ENCODE measurements at regions not wholly inside any gene's neighbourhood (a gene's known extent, or its start where the extent isn't known, plus 50 kb on each side); places are given as distances from the start of the nearest gene placed in this dataset.

GRCh38 chr15:61410662-61411061 is 181.6 kb upstream of the RORA start:
- WGBS, 2 experiments (ENCODE audit: insufficient coverage in 1 of 2, insufficient read length in 1 of 2), result 71 to 96% methylated on average over 1 to 2 of the region's 2 CpGs
- Histone ChIP-seq H3K27ac (ENCODE audit: low read depth, low read length) (no peak overlapping the region), H3K4me3 (ENCODE audit: low read length) (no peak overlapping the region), H3K27me3 (ENCODE audit: control insufficient read depth, insufficient read depth, low read length, poor library complexity, severe bottlenecking) (no peaks in the 10 kb centered on the region), H3K4me1 (ENCODE audit: control insufficient read depth, insufficient read depth, low read length) (no peaks in the 10 kb centered on the region), H3K9me3 (ENCODE audit: control insufficient read depth, low read length) (no peaks in the 10 kb centered on the region), H3K36me3 (ENCODE audit: control insufficient read depth, insufficient read depth, low read length) (no peaks in the 10 kb centered on the region), H3K9ac (ENCODE audit: extremely low read depth, low read length, poor library complexity, severe bottlenecking) (no peak overlapping the region)
- Mint-ChIP-seq H3K27ac (no peak overlapping the region), H3K4me3 (no peak overlapping the region), H3K4me1 (no peaks in the 10 kb centered on the region), H3K9me3 (peaks cover 9% of the 10 kb centered on the region), H3K36me3 (ENCODE audit: low read depth) (no peaks in the 10 kb centered on the region), H3K27me3 (ENCODE audit: insufficient read depth) (no peaks in the 10 kb centered on the region)
- no peak for DNase-seq
- TF ChIP-seq CTCF (conservative IDR thresholded peaks at IDR 0.05), result no peak

DNA sequence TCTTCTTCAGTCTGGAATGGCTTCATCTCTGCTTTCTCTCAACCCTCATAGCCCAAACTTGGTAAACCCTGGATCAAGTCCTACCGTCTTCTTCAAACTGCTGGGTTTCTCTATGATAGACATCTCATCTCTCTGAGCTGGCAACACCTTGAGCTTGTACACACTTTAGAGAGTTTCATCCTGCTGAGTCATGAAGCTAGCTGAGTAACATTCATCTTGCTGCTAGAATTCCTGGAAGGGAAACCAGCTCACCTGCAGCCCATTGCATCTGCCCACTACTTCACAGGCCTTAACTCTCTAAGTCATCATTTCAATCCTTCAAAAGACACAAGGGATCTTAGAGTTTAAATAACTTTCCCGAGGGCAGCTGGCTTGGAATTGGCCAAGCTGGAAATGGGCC is 175.5 kb upstream of the RORA start:
- Histone ChIP-seq H3K9ac (ENCODE audit: extremely low read depth, low read length, poor library complexity, severe bottlenecking) (no peak overlapping the region), H3K27me3 (ENCODE audit: control insufficient read depth, insufficient read depth, low read length, poor library complexity, severe bottlenecking) (no peaks in the 10 kb centered on the region), H3K9me3 (ENCODE audit: control insufficient read depth, low read length) (no peaks in the 10 kb centered on the region), H3K36me3 (ENCODE audit: control insufficient read depth, insufficient read depth, low read length) (no peaks in the 10 kb centered on the region), H3K4me1 (ENCODE audit: control insufficient read depth, insufficient read depth, low read length) (no peaks in the 10 kb centered on the region), H3K27ac (ENCODE audit: low read depth, low read length) (no peak overlapping the region), H3K4me3 (ENCODE audit: low read length) (no peak overlapping the region)
- TF ChIP-seq CTCF (conservative IDR thresholded peaks at IDR 0.05), result no peak
- Mint-ChIP-seq H3K27ac (no peak overlapping the region), H3K36me3 (ENCODE audit: low read depth) (no peaks in the 10 kb centered on the region), H3K4me3 (no peak overlapping the region), H3K27me3 (ENCODE audit: insufficient read depth) (peaks cover 10% of the 10 kb centered on the region), H3K9me3 (no peaks in the 10 kb centered on the region), H3K4me1 (peaks cover 4% of the 10 kb centered on the region)
- 89 to 100% methylated on average over 1 to 2 of the region's 2 CpGs for WGBS, 2 experiments (ENCODE audit: insufficient coverage in 1 of 2, insufficient read length in 1 of 2)
- no peak for DNase-seq

DNA sequence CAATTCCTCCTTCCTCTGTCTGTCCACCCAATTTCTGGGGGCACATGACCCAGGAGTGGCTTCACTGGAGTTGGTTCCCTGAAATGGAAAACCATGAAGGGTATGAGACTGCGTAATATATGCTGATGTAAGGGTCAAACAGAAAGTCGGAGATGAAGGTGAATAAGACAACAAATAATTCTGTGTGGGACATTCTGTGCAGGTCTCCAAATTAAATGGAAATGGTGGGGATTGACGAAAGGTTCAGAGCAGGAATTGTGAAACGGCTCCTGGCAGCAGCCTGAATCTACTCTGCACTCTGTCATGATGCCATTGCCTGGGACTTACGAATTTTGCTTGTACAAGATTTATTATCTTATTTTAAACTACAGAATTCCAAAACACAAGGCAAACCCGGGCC is 174.8 kb upstream of the RORA start:
- no peaks in the 10 kb centered on the region for H3K36me3 Mint-ChIP-seq (ENCODE audit: low read depth)
- Histone ChIP-seq H3K27me3 (ENCODE audit: control insufficient read depth, insufficient read depth, low read length, poor library complexity, severe bottlenecking) (no peaks in the 10 kb centered on the region), H3K9ac (ENCODE audit: extremely low read depth, low read length, poor library complexity, severe bottlenecking) (no peak overlapping the region), H3K9me3 (ENCODE audit: control insufficient read depth, low read length) (no peaks in the 10 kb centered on the region), H3K4me1 (ENCODE audit: control insufficient read depth, insufficient read depth, low read length) (no peaks in the 10 kb centered on the region), H3K4me3 (ENCODE audit: low read length) (no peak overlapping the region), H3K36me3 (ENCODE audit: control insufficient read depth, insufficient read depth, low read length) (no peaks in the 10 kb centered on the region), H3K27ac (ENCODE audit: low read depth, low read length) (no peak overlapping the region)
- peaks cover 4% of the 10 kb centered on the region for H3K4me1 Mint-ChIP-seq
- no peaks in the 10 kb centered on the region for H3K9me3 Mint-ChIP-seq
- H3K27me3 Mint-ChIP-seq (ENCODE audit: insufficient read depth), result peaks cover 10% of the 10 kb centered on the region
- no peak overlapping the region for H3K27ac Mint-ChIP-seq
- H3K4me3 Mint-ChIP-seq, result no peak overlapping the region
- TF ChIP-seq CTCF (conservative IDR thresholded peaks at IDR 0.05), result no peak
- WGBS, 2 experiments (ENCODE audit: insufficient coverage in 1 of 2, insufficient read length in 1 of 2), result 93 to 96% methylated on average over 5 to 6 of the region's 6 CpGs
- DNase-seq, result no peak

Measured in endodermal cell (in vitro differentiated cells).